Parathyroid adenoma (tissue), 2 donors: ENCODE measurements at regions not wholly inside any gene's neighbourhood (a gene's known extent, or its start where the extent isn't known, plus 50 kb on each side); places are given as distances from the start of the nearest gene placed in this dataset.

Source experiments
- H2AFZ ChIP-seq: fragments of 300-600 bp; sonication (generic); one replicate; pipeline ENCODE4 v1.7.0; 2017; ENCODE audit warnings: antibody characterized with exemption, mild to moderate bottlenecking
- H3K27ac ChIP-seq: fragments of 300-600 bp; sonication (generic); one replicate; pipeline ENCODE4 v1.7.0; 2017
- H3K27me3 ChIP-seq: fragments of 300-600 bp; sonication (generic); one replicate; pipeline ENCODE4 v1.7.0; 2017; ENCODE audit warnings: low read length; ENCODE audit not compliant: control insufficient read depth, insufficient read depth
- H3K36me3 ChIP-seq: fragments of 300-600 bp; sonication (generic); one replicate; pipeline ENCODE4 v1.7.0; 2017; ENCODE audit warnings: low read length; ENCODE audit not compliant: control insufficient read depth, insufficient read depth
- H3K4me1 ChIP-seq: fragments of 300-600 bp; sonication (generic); one replicate; pipeline ENCODE4 v1.7.0; 2017; ENCODE audit warnings: control low read depth
- H3K4me2 ChIP-seq: fragments of 300-600 bp; sonication (generic); one replicate; pipeline ENCODE4 v1.7.0; 2017; ENCODE audit warnings: low read length
- H3K4me3 ChIP-seq: fragments of 300-600 bp; sonication (generic); one replicate; pipeline ENCODE4 v1.7.0; 2017; ENCODE audit warnings: low read depth, low read length
- H3K79me2 ChIP-seq: fragments of 300-600 bp; sonication (generic); one replicate; pipeline ENCODE4 v1.7.0; 2017; ENCODE audit warnings: control low read depth
- H3K9ac ChIP-seq: fragments of 300-600 bp; sonication (generic); one replicate; pipeline ENCODE4 v1.7.0; 2017; ENCODE audit warnings: mild to moderate bottlenecking
- H3K9me3 ChIP-seq: fragments of 300-600 bp; sonication (generic); one replicate; pipeline ENCODE4 v1.7.0; 2017; ENCODE audit warnings: low read length; ENCODE audit not compliant: control insufficient read depth
- TF ChIP-seq, protein P1 (sequence below): fragments of 300-600 bp; sonication (generic); IDR thresholded peaks from one replicate; pipeline ENCODE4 v1.7.0; 2017; ENCODE audit warnings: antibody characterized with exemption, mild to moderate bottlenecking
- donor health status: primary hyperparathyroidism.

- Histone ChIP-seq H3K79me2 (no peaks in the 10 kb centered on the region), H3K9me3 (no peaks in the 10 kb centered on the region), H3K4me1 (no peaks in the 10 kb centered on the region), H3K36me3 (no peaks in the 10 kb centered on the region), H2AFZ (no peak overlapping the region), H3K9ac (no peak overlapping the region), H3K27me3 (no peaks in the 10 kb centered on the region), H3K4me2 (no peak overlapping the region), H3K27ac (no peak overlapping the region), H3K4me3 (no peak overlapping the region)
- TF ChIP-seq, protein P1, sequence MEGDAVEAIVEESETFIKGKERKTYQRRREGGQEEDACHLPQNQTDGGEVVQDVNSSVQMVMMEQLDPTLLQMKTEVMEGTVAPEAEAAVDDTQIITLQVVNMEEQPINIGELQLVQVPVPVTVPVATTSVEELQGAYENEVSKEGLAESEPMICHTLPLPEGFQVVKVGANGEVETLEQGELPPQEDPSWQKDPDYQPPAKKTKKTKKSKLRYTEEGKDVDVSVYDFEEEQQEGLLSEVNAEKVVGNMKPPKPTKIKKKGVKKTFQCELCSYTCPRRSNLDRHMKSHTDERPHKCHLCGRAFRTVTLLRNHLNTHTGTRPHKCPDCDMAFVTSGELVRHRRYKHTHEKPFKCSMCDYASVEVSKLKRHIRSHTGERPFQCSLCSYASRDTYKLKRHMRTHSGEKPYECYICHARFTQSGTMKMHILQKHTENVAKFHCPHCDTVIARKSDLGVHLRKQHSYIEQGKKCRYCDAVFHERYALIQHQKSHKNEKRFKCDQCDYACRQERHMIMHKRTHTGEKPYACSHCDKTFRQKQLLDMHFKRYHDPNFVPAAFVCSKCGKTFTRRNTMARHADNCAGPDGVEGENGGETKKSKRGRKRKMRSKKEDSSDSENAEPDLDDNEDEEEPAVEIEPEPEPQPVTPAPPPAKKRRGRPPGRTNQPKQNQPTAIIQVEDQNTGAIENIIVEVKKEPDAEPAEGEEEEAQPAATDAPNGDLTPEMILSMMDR = no peak
These were observed 132.4 kb downstream of the KCNA5 start for GRCh38 chr12:5176036-5176435.

GRCh38 chr12:5177096-5177495 is 133.4 kb downstream of the KCNA5 start:
- H3K36me3 ChIP-seq = no peaks in the 10 kb centered on the region
- H3K4me1 ChIP-seq = no peaks in the 10 kb centered on the region
- H3K4me3 ChIP-seq = no peak overlapping the region
- H3K79me2 ChIP-seq = no peaks in the 10 kb centered on the region
- TF ChIP-seq, protein P1 = no peak
- no peaks in the 10 kb centered on the region for H3K9me3 ChIP-seq
- no peak overlapping the region for H3K4me2 ChIP-seq
- H3K27me3 ChIP-seq = no peaks in the 10 kb centered on the region
- no peak overlapping the region for H2AFZ ChIP-seq
- no peak overlapping the region for H3K27ac ChIP-seq
- no peak overlapping the region for H3K9ac ChIP-seq

DNA sequence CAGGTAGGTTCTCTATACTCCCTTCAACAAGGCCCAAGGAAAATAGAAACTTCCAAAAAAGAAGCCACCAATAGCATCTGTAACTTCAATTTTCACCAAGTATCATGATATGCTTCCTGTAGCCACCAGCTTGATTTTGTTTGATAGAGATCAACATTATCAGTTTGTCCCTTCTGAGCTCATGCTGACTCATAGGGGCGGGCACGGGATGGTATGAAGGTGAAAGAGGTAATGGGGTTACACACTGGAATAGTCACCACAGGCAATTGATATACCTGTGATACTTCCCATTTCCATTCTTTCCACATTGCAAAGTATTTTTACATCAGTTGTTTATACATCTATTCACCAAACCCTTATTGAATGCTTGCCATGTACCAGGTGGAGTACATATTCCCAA is 134.1 kb downstream of the KCNA5 start:
- Histone ChIP-seq H3K4me1 (no peaks in the 10 kb centered on the region), H3K27me3 (no peaks in the 10 kb centered on the region), H3K27ac (no peak overlapping the region), H3K36me3 (no peaks in the 10 kb centered on the region), H3K9me3 (no peaks in the 10 kb centered on the region), H3K79me2 (no peaks in the 10 kb centered on the region), H3K4me3 (no peak overlapping the region), H3K9ac (no peak overlapping the region), H2AFZ (no peak overlapping the region), H3K4me2 (no peak overlapping the region)
- TF ChIP-seq, protein P1 = no peak

GRCh38 chr12:5178571-5178970 is 134.9 kb downstream of the KCNA5 start:
- Histone ChIP-seq H3K27me3 (no peaks in the 10 kb centered on the region), H3K9ac (no peak overlapping the region), H3K4me2 (no peak overlapping the region), H2AFZ (no peak overlapping the region), H3K36me3 (no peaks in the 10 kb centered on the region), H3K27ac (no peak overlapping the region), H3K79me2 (no peaks in the 10 kb centered on the region), H3K4me1 (no peaks in the 10 kb centered on the region), H3K4me3 (no peak overlapping the region), H3K9me3 (no peaks in the 10 kb centered on the region)
- TF ChIP-seq, protein P1 = no peak

GRCh38 chr12:5180496-5180895 is 136.8 kb downstream of the KCNA5 start:
- TF ChIP-seq, protein P1 = no peak

More at GRCh38 chr12:5180496-5180895, 136.8 kb downstream of the KCNA5 start:
- Histone ChIP-seq H3K36me3 (no peaks in the 10 kb centered on the region), H3K4me3 (no peak overlapping the region), H3K9me3 (no peaks in the 10 kb centered on the region), H2AFZ (no peak overlapping the region), H3K9ac (no peak overlapping the region), H3K4me2 (no peak overlapping the region), H3K27me3 (no peaks in the 10 kb centered on the region), H3K27ac (no peak overlapping the region), H3K79me2 (no peaks in the 10 kb centered on the region), H3K4me1 (no peaks in the 10 kb centered on the region)
